Astrocyte (in vitro differentiated cells and primary cell): ENCODE measurements at regions not wholly inside any gene's neighbourhood (a gene's known extent, or its start where the extent isn't known, plus 50 kb on each side); places are given as distances from the start of the nearest gene placed in this dataset.

ENCODE experiments used
- DNase-seq: peaks from one replicate; pipeline ENCODE4 v3.0.0-alpha.2; 2010; ENCODE audit warnings: low read depth
- FAIRE-seq: peaks from 2 replicates; lab custom pipeline; 2011; peaks lifted over from hg19 to GRCh38; lab: Jason Lieb, UNC
- H2AFZ ChIP-seq: 2 replicates; pipeline ENCODE4 v1.6.0; 2012; ENCODE audit warnings: low read depth, low read length, inconsistent platforms
- H3K27ac ChIP-seq: 2 replicates; pipeline ENCODE4 v1.5.1; 2011; ENCODE audit warnings: low read depth, low read length, inconsistent platforms
- H3K27me3 ChIP-seq: 2 replicates; pipeline ENCODE4 v1.6.0; 2011; ENCODE audit warnings: low read length, inconsistent platforms; ENCODE audit not compliant: insufficient read depth
- H3K36me3 ChIP-seq: 2 replicates; pipeline ENCODE4 v1.5.1; 2011; ENCODE audit warnings: low read length, inconsistent platforms; ENCODE audit not compliant: insufficient read depth
- H3K4me1 ChIP-seq: 2 replicates; pipeline ENCODE4 v1.5.1; 2011; ENCODE audit warnings: low read length, inconsistent platforms; ENCODE audit not compliant: insufficient read depth
- H3K4me2 ChIP-seq: 2 replicates; pipeline ENCODE4 v1.6.0; 2012; ENCODE audit warnings: low read length, inconsistent platforms
- H3K4me3 ChIP-seq: 2 replicates; pipeline ENCODE4 v1.5.1; 2011; ENCODE audit warnings: low read depth, mild to moderate bottlenecking, low read length, inconsistent platforms; ENCODE audit not compliant: insufficient read depth
- H3K79me2 ChIP-seq: 2 replicates; pipeline ENCODE4 v1.6.0; 2012; ENCODE audit warnings: mild to moderate bottlenecking, low read length, inconsistent platforms; ENCODE audit not compliant: insufficient read depth
- H3K9ac ChIP-seq: 2 replicates; pipeline ENCODE4 v1.6.0; 2012; ENCODE audit warnings: mild to moderate bottlenecking, low read length, inconsistent platforms
- H3K9me3 ChIP-seq: 2 replicates; pipeline ENCODE4 v1.5.1; 2012; ENCODE audit warnings: low read depth, mild to moderate bottlenecking, low read length, inconsistent platforms; ENCODE audit not compliant: insufficient read depth
- H4K20me1 ChIP-seq: 2 replicates; pipeline ENCODE4 v1.6.0; 2012; ENCODE audit warnings: low read length, inconsistent platforms; ENCODE audit not compliant: insufficient read depth
- H3K27ac Mint-ChIP-seq: one replicate; pipeline ENCODE4 v1.8.0; 2021; ENCODE audit warnings: mild to moderate bottlenecking, mixed read lengths; ENCODE audit not compliant: unreplicated experiment
- H3K27me3 Mint-ChIP-seq: one replicate; pipeline ENCODE4 v1.8.0; 2021; ENCODE audit warnings: low read depth, mixed read lengths; ENCODE audit not compliant: unreplicated experiment
- H3K36me3 Mint-ChIP-seq: one replicate; pipeline ENCODE4 v1.8.0; 2021; ENCODE audit warnings: low read depth, mixed read lengths; ENCODE audit not compliant: unreplicated experiment
- H3K4me1 Mint-ChIP-seq: one replicate; pipeline ENCODE4 v1.8.0; 2021; ENCODE audit warnings: low read depth, mixed read lengths; ENCODE audit not compliant: unreplicated experiment
- H3K4me3 Mint-ChIP-seq: one replicate; pipeline ENCODE4 v1.8.0; 2021; ENCODE audit warnings: mild to moderate bottlenecking, moderate library complexity, mixed read lengths; ENCODE audit not compliant: unreplicated experiment
- H3K9me3 Mint-ChIP-seq: one replicate; pipeline ENCODE4 v1.8.0; 2021; ENCODE audit warnings: mild to moderate bottlenecking, mixed read lengths; ENCODE audit not compliant: unreplicated experiment
- CTCF ChIP-seq: IDR thresholded peaks from 2 replicates; pipeline ENCODE4 v1.5.1; 2011; ENCODE audit warnings: low read depth, mild to moderate bottlenecking, inconsistent platforms, low read length, moderate library complexity; ENCODE audit not compliant: insufficient read depth
- EZH2 ChIP-seq: IDR thresholded peaks from 2 replicates; pipeline ENCODE4 v1.6.1; 2012; ENCODE audit warnings: mild to moderate bottlenecking, low read length, inconsistent platforms; ENCODE audit not compliant: insufficient read depth

- Histone ChIP-seq H3K4me3 (no peak overlapping the region), H3K36me3 (no peaks in the 10 kb centered on the region), H3K9me3 (no peaks in the 10 kb centered on the region), H3K4me1 (peaks cover 9% of the 10 kb centered on the region), H3K79me2 (no peaks in the 10 kb centered on the region), H3K9ac (no peak overlapping the region), H3K27me3 (no peaks in the 10 kb centered on the region), H3K27ac (no peak overlapping the region), H4K20me1 (no peaks in the 10 kb centered on the region), H3K4me2 (no peak overlapping the region), H2AFZ (no peak overlapping the region)
- DNase-seq: peak; percentile 12
- no peak overlapping the region for H3K4me3 Mint-ChIP-seq
- FAIRE-seq: no peak
- H3K27me3 Mint-ChIP-seq: no peaks in the 10 kb centered on the region
- TF ChIP-seq EZH2 (no peak), CTCF (no peak)
- peaks cover 17% of the 10 kb centered on the region for H3K4me1 Mint-ChIP-seq
- no peaks in the 10 kb centered on the region for H3K9me3 Mint-ChIP-seq
- no peak overlapping the region for H3K27ac Mint-ChIP-seq
- H3K36me3 Mint-ChIP-seq: no peaks in the 10 kb centered on the region
These were observed 117.3 kb upstream of the ARID2 start for GRCh38 chr12:45612044-45612794.

GRCh38 chr12:45613296-45613695, 116.2 kb upstream of the ARID2 start:
- Histone ChIP-seq H4K20me1 (no peaks in the 10 kb centered on the region), H3K9ac (no peak overlapping the region), H3K36me3 (no peaks in the 10 kb centered on the region), H2AFZ (no peak overlapping the region), H3K9me3 (no peaks in the 10 kb centered on the region), H3K4me2 (no peak overlapping the region), H3K27me3 (no peaks in the 10 kb centered on the region), H3K4me3 (no peak overlapping the region), H3K79me2 (no peaks in the 10 kb centered on the region), H3K27ac (no peak overlapping the region), H3K4me1 (peaks cover 9% of the 10 kb centered on the region)
- H3K27ac Mint-ChIP-seq: no peak overlapping the region
- FAIRE-seq: no peak
- H3K9me3 Mint-ChIP-seq: no peaks in the 10 kb centered on the region
- peak; percentile 43 for DNase-seq
- H3K4me1 Mint-ChIP-seq: peaks cover 17% of the 10 kb centered on the region
- TF ChIP-seq CTCF (no peak), EZH2 (no peak)
- no peak overlapping the region for H3K4me3 Mint-ChIP-seq
- no peaks in the 10 kb centered on the region for H3K36me3 Mint-ChIP-seq
- H3K27me3 Mint-ChIP-seq: no peaks in the 10 kb centered on the region

- H3K9ac ChIP-seq: no peak overlapping the region
- TF ChIP-seq CTCF: no peak
- no peak for TF ChIP-seq EZH2
- H4K20me1 ChIP-seq: no peaks in the 10 kb centered on the region
- no peaks in the 10 kb centered on the region for H3K9me3 ChIP-seq
- H3K4me3 ChIP-seq: no peak overlapping the region
- H2AFZ ChIP-seq: no peak overlapping the region
- no peak overlapping the region for H3K27ac ChIP-seq
- no peak overlapping the region for H3K4me3 Mint-ChIP-seq
- H3K9me3 Mint-ChIP-seq: no peaks in the 10 kb centered on the region
- H3K36me3 Mint-ChIP-seq: no peaks in the 10 kb centered on the region
- FAIRE-seq: no peak
- peaks cover 17% of the 10 kb centered on the region for H3K4me1 Mint-ChIP-seq
- H3K4me2 ChIP-seq: no peak overlapping the region
- no peaks in the 10 kb centered on the region for H3K79me2 ChIP-seq
- no peak for DNase-seq
- H3K27ac Mint-ChIP-seq: no peak overlapping the region
- no peaks in the 10 kb centered on the region for H3K27me3 Mint-ChIP-seq
- H3K36me3 ChIP-seq: no peaks in the 10 kb centered on the region
- peaks cover 9% of the 10 kb centered on the region for H3K4me1 ChIP-seq
- no peaks in the 10 kb centered on the region for H3K27me3 ChIP-seq
These were observed 115.7 kb upstream of the ARID2 start for GRCh38 chr12:45613855-45614254.
